BLaER1 treated with 17β-estradiol and CSF1 and Interleukin-3, amounts not matched to agents 10 nM and 100 nM (cell line): ENCODE measurements at regions not wholly inside any gene's neighbourhood (a gene's known extent, or its start where the extent isn't known, plus 50 kb on each side); places are given as distances from the start of the nearest gene placed in this dataset.

Source experiments
- H3K27ac ChIP-seq, 11 experiments: shearing (Covaris generic); formaldehyde crosslinking; 2 replicates each; pipeline ENCODE4 v1.8.1; 2022
- H3K27me3 ChIP-seq, 11 experiments: shearing (Covaris generic); formaldehyde crosslinking; 2 replicates each; pipeline ENCODE4 v1.8.1; 2022
- H3K36me3 ChIP-seq, 11 experiments: shearing (Covaris generic); formaldehyde crosslinking; 2 replicates each; pipeline ENCODE4 v1.8.1; 2022
- H3K4me1 ChIP-seq, 10 experiments: shearing (Covaris generic); formaldehyde crosslinking; 2 replicates each; pipeline ENCODE4 v1.8.1; 2022
- H3K4me2 ChIP-seq, 11 experiments: shearing (Covaris generic); formaldehyde crosslinking; 2 replicates each; pipeline ENCODE4 v1.8.1; 2022
- H3K4me3 ChIP-seq, 10 experiments: shearing (Covaris generic); formaldehyde crosslinking; 2 replicates each; pipeline ENCODE4 v1.8.1; 2022
- H3K9ac ChIP-seq, 11 experiments: shearing (Covaris generic); formaldehyde crosslinking; 2 replicates each; pipeline ENCODE4 v1.8.1; 2022
- H3K9me3 ChIP-seq, 11 experiments: shearing (Covaris generic); formaldehyde crosslinking; replicated peaks in 1 of 11; 2 replicates each; pipeline ENCODE4 v1.8.1; 2022
- H4K20me1 ChIP-seq, 11 experiments: shearing (Covaris generic); formaldehyde crosslinking; 2 replicates each; pipeline ENCODE4 v1.8.1; 2022
- Cebpa-rat ChIP-seq, 11 experiments: shearing (Covaris generic); IDR thresholded peaks; 2 replicates each; pipeline ENCODE4 v1.8.1; 2022

- Histone ChIP-seq H3K27me3 (no peaks in the 10 kb centered on the region), H3K9me3 (0 out of 22 replicates have a peak, but pooled peaks cover 0 to 6% (median 0%) of the 10 kb centered on the region in 11 experiments), H3K4me1 (no peaks in the 10 kb centered on the region), H3K4me2 (no peak overlapping the region), H3K36me3 (no peaks in the 10 kb centered on the region), H3K9ac (no peak overlapping the region), H3K4me3 (no peak overlapping the region), H3K27ac (no peak overlapping the region), H4K20me1 (no peaks in the 10 kb centered on the region)
- TF ChIP-seq Cebpa-rat (IDR thresholded peaks at IDR 0.05) = no peak
Measured at GRCh38 chr6:22943327-22943726, 374.0 kb downstream of the HDGFL1 start.

DNA sequence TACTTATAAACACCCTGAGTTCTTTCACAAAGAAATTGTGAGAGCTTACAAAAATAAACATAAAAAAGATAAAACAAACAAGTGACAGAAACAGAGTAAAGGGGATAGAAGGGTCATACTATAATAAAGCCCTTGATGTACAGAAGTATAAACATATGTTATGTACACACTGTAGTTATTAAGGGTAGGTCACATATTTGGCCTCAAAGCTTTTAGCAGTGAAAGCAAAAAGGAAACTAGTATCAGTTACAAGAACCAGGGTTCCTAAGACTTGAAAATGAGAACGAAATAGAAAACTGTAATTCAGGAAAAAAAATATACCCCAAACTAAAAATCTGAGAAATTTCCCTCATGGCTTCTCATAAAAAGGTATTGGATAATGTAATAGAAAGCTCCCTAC is 380.6 kb downstream of the HDGFL1 start:
- Histone ChIP-seq H3K4me1 (peaks cover 0 to 8% (median 0%) of the 10 kb centered on the region in 10 experiments; a peak in 4 of 20 replicates), H3K4me3 (no peak overlapping the region), H3K27ac (no peak overlapping the region), H3K4me2 (no peak overlapping the region), H3K27me3 (no peaks in the 10 kb centered on the region), H3K9me3 (no peaks in the 10 kb centered on the region), H3K9ac (no peak overlapping the region), H3K36me3 (no peaks in the 10 kb centered on the region), H4K20me1 (no peaks in the 10 kb centered on the region)
- no peak for TF ChIP-seq Cebpa-rat (IDR thresholded peaks at IDR 0.05)

DNA sequence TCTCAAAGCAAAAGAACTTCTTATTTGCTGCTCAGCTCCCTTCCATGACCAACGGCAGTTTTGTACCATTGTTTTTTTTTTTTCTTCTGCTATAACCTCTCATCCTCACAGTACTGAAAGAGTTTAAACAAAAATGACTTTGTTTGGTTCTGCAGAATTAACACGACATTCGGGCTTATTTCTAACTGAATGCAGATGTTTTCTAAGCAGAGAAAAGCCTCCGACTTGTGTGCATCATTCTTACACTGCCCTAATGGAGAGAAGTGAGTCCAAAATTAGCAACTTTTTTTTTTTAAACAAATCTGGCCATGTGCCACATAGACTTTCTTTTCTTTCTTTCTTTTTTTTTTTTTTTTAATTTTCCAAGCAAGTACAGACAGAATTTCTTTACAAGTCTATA is 382.7 kb downstream of the HDGFL1 start:
- Histone ChIP-seq H3K27ac (no peak overlapping the region), H3K4me1 (peaks cover 0 to 10% (median 0%) of the 10 kb centered on the region in 10 experiments; a peak in 4 of 20 replicates), H3K9me3 (no peaks in the 10 kb centered on the region), H3K4me3 (no peak overlapping the region), H3K36me3 (no peaks in the 10 kb centered on the region), H3K9ac (no peak overlapping the region), H3K27me3 (no peaks in the 10 kb centered on the region), H4K20me1 (no peaks in the 10 kb centered on the region), H3K4me2 (no peak overlapping the region)
- no peak for TF ChIP-seq Cebpa-rat (IDR thresholded peaks at IDR 0.05)

DNA sequence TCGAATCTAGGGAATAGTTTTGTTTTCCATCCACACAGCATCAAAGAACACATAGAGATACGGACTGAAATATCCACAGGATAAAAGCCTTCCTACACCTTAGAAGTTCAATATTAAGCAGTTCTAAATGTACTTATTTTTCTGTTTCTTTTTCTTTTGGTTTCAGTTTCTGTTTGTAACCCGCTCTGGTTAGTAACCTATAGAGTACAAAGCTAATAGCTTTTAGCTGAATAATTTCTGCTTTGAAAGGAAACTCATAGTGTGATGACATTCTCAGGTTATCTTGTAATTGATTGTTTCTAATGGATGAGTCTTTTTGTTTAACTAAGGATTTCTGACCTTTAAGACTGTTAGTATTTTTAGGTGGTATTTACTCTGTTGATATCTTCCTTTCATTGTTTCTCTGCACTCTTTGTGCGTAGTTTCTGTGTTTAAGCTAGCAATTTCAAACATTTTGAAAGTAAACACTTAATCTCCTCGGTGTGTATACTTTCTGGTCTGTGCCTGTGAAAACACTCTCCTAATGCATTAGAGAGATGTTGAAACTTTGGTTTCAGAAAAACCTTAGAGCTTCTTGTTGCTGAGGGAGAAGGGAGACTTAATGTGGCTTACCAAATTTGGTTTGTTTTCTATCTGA is 385.5 kb downstream of the HDGFL1 start:
- Histone ChIP-seq H3K27me3 (no peaks in the 10 kb centered on the region), H3K36me3 (no peaks in the 10 kb centered on the region), H3K4me1 (peaks cover 0 to 10% (median 0%) of the 10 kb centered on the region in 10 experiments; a peak in 5 of 20 replicates), H3K9ac (peak overlapping the region in 2 of 11 experiments; percentile 1 to 7; a peak in 3 of 22 replicates), H3K4me3 (peak overlapping the region in 2 of 10 experiments; percentile 8 to 25; a peak in 2 of 20 replicates), H3K4me2 (peak overlapping the region; percentile 12 to 78 (median 39); a peak in 17 of 22 replicates), H4K20me1 (no peaks in the 10 kb centered on the region), H3K9me3 (peaks cover 0 to 11% (median 0%) of the 10 kb centered on the region in 11 experiments; a peak in 2 of 22 replicates), H3K27ac (no peak overlapping the region)
- TF ChIP-seq Cebpa-rat (IDR thresholded peaks at IDR 0.05) = no peak

DNA sequence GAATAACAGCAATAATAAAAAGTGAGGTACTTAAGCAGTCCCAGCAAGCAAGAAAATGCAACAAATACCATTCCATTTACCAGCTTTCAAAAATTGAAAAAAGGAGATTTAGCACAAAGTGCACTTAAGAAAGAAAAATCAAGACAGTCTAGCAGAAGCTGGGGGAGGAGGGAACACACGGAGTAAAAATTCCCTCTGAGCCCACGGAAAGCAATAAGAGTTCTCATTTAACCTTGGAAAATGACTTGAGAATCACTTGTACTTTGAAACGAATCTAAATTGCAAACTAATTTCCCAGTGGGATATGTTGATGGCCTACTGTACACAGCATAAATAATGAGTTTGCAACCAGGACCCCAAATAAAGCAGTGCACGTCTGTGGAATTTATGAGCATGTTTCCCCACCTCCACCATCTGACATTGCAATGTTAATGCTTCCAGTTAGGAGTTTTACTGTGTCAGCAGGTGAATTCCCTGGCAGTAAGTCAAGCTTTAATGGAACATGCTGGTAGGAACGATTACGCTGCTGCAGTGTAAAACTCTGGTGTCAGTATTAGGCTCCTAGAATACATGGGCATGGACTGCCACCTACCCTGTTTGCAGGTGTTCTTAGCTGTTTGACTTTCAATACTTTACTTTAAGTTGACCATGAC is 386.8 kb downstream of the HDGFL1 start:
- no peak overlapping the region for H3K4me3 ChIP-seq
- H3K4me1 ChIP-seq = peaks cover 0 to 10% (median 0%) of the 10 kb centered on the region in 10 experiments; a peak in 5 of 20 replicates
- H4K20me1 ChIP-seq = no peaks in the 10 kb centered on the region
- H3K4me2 ChIP-seq = no peak overlapping the region
- H3K27ac ChIP-seq = no peak overlapping the region
- no peaks in the 10 kb centered on the region for H3K27me3 ChIP-seq
- no peak overlapping the region for H3K9ac ChIP-seq
- H3K9me3 ChIP-seq = peaks cover 0 to 11% (median 0%) of the 10 kb centered on the region in 11 experiments; a peak in 2 of 22 replicates
- TF ChIP-seq Cebpa-rat (IDR thresholded peaks at IDR 0.05) = no peak
- no peaks in the 10 kb centered on the region for H3K36me3 ChIP-seq

- peaks cover 0 to 10% (median 0%) of the 10 kb centered on the region in 10 experiments; a peak in 5 of 20 replicates for H3K4me1 ChIP-seq
- H3K4me2 ChIP-seq = no peak overlapping the region
- no peak overlapping the region for H3K27ac ChIP-seq
- H4K20me1 ChIP-seq = no peaks in the 10 kb centered on the region
- H3K9ac ChIP-seq = no peak overlapping the region
- H3K4me3 ChIP-seq = no peak overlapping the region
- H3K36me3 ChIP-seq = no peaks in the 10 kb centered on the region
- no peaks in the 10 kb centered on the region for H3K27me3 ChIP-seq
- peaks cover 0 to 11% (median 0%) of the 10 kb centered on the region in 11 experiments; a peak in 2 of 22 replicates for H3K9me3 ChIP-seq
- no peak for TF ChIP-seq Cebpa-rat (IDR thresholded peaks at IDR 0.05)
Measured at GRCh38 chr6:22958677-22959076, 389.3 kb downstream of the HDGFL1 start.

DNA sequence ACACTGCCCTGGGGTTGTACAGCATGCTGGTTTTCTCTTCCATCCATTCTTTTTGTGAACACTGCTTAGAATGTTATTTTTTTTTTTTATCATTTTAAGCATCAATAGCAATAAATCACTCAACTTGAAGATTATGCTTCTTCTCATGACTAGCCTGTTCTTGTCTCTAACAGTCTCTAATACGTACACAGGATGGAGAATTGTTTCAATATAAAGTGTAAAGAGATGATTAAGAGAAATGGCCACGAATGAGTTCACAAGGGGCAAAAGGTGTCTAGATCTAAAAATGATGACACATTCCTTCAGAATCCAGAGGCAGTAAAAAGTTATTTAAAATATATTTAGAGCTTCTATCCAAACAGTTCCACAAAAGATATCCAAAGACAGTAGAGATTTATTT is 390.2 kb downstream of the HDGFL1 start:
- H3K9me3 ChIP-seq = peaks cover 0 to 11% (median 0%) of the 10 kb centered on the region in 11 experiments; a peak in 2 of 22 replicates
- H3K4me3 ChIP-seq = no peak overlapping the region
- peaks cover 0 to 6% (median 0%) of the 10 kb centered on the region in 10 experiments; a peak in 5 of 20 replicates for H3K4me1 ChIP-seq
- no peak overlapping the region for H3K27ac ChIP-seq
- H3K4me2 ChIP-seq = no peak overlapping the region
- H3K27me3 ChIP-seq = no peaks in the 10 kb centered on the region
- no peaks in the 10 kb centered on the region for H4K20me1 ChIP-seq
- H3K36me3 ChIP-seq = no peaks in the 10 kb centered on the region
- no peak for TF ChIP-seq Cebpa-rat (IDR thresholded peaks at IDR 0.05)
- no peak overlapping the region for H3K9ac ChIP-seq

DNA sequence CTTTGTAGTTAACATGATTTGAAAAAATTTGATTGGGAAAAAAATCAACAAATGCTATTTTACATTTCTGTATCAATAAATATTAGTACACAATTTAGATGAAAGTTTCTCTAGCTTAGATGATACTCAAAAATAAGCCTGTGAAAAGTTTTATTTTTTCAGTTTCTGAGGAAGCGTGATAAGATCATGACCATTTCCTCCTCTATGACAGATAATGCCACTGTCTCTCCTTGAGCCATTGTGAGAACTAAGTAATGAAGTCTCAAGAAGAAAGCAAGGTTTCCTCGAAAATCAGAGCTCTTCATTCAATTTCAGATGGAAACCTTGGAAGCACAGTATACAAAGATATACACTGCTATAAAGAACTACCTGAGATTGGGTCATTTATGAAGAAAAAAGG is 395.0 kb downstream of the HDGFL1 start:
- Histone ChIP-seq H3K4me2 (no peak overlapping the region), H3K4me3 (no peak overlapping the region), H4K20me1 (no peaks in the 10 kb centered on the region), H3K27ac (no peak overlapping the region), H3K4me1 (no peaks in the 10 kb centered on the region), H3K27me3 (no peaks in the 10 kb centered on the region), H3K9ac (no peak overlapping the region), H3K36me3 (no peaks in the 10 kb centered on the region), H3K9me3 (no peaks in the 10 kb centered on the region)
- TF ChIP-seq Cebpa-rat (IDR thresholded peaks at IDR 0.05) = no peak

- Histone ChIP-seq H4K20me1 (no peaks in the 10 kb centered on the region), H3K4me3 (no peak overlapping the region), H3K9me3 (no peaks in the 10 kb centered on the region), H3K27ac (no peak overlapping the region), H3K27me3 (no peaks in the 10 kb centered on the region), H3K4me2 (no peak overlapping the region), H3K36me3 (no peaks in the 10 kb centered on the region), H3K4me1 (no peaks in the 10 kb centered on the region), H3K9ac (no peak overlapping the region)
- no peak for TF ChIP-seq Cebpa-rat (IDR thresholded peaks at IDR 0.05)
Measured at GRCh38 chr6:22965889-22966288, 396.5 kb downstream of the HDGFL1 start.
